ENCODE measurements at regions not wholly inside any gene's neighbourhood (a gene's known extent, or its start where the extent isn't known, plus 50 kb on each side); places are given as distances from the start of the nearest gene placed in this dataset.

GRCh38 chr15:36090286-36090946, 489.0 kb upstream of the CDIN1 start:
- H3K27ac ChIP-seq: no peak overlapping the region
- TF ChIP-seq, protein P1, sequence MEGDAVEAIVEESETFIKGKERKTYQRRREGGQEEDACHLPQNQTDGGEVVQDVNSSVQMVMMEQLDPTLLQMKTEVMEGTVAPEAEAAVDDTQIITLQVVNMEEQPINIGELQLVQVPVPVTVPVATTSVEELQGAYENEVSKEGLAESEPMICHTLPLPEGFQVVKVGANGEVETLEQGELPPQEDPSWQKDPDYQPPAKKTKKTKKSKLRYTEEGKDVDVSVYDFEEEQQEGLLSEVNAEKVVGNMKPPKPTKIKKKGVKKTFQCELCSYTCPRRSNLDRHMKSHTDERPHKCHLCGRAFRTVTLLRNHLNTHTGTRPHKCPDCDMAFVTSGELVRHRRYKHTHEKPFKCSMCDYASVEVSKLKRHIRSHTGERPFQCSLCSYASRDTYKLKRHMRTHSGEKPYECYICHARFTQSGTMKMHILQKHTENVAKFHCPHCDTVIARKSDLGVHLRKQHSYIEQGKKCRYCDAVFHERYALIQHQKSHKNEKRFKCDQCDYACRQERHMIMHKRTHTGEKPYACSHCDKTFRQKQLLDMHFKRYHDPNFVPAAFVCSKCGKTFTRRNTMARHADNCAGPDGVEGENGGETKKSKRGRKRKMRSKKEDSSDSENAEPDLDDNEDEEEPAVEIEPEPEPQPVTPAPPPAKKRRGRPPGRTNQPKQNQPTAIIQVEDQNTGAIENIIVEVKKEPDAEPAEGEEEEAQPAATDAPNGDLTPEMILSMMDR (conservative IDR thresholded peaks at IDR 0.05): no peak

DNA sequence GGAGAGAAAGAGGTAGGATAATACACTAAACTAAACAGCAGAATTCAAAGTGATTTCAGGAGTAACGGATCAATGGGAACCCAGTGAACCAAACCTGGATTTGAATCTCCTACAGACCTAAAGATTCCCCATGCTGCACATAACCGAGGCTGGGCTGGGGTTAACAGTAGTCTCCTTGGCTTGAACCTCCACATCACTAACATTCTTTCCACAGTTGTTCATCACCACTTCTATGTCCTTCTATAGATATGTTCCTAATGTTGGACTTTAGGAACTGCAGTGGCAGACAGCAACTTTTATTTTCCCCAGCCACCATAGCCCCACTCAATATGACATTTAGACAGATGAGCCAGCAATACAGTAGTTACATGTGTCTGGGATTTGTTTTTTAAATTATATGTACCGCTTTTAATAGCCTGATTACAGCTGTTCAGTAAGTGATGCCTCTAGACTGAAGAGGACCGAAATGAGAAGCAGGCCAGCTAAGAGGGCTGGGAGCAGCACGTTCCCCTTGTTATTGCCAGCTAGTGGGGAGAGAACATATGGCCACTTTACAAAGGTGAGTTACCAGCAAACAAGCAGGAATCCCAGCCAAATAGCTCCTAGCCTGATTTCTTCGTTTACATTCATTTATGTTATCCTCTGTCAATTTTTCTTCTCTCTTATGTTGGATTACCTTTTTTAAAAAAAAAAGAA, 472.6 kb upstream of the CDIN1 start:
- TF ChIP-seq, protein P1 (conservative IDR thresholded peaks at IDR 0.05): no peak
- H3K27ac ChIP-seq: no peak overlapping the region

- H3K27ac ChIP-seq: no peak overlapping the region
- TF ChIP-seq, protein P1 (conservative IDR thresholded peaks at IDR 0.05): no peak
Measured at GRCh38 chr15:36108541-36108940, 470.9 kb upstream of the CDIN1 start.

DNA sequence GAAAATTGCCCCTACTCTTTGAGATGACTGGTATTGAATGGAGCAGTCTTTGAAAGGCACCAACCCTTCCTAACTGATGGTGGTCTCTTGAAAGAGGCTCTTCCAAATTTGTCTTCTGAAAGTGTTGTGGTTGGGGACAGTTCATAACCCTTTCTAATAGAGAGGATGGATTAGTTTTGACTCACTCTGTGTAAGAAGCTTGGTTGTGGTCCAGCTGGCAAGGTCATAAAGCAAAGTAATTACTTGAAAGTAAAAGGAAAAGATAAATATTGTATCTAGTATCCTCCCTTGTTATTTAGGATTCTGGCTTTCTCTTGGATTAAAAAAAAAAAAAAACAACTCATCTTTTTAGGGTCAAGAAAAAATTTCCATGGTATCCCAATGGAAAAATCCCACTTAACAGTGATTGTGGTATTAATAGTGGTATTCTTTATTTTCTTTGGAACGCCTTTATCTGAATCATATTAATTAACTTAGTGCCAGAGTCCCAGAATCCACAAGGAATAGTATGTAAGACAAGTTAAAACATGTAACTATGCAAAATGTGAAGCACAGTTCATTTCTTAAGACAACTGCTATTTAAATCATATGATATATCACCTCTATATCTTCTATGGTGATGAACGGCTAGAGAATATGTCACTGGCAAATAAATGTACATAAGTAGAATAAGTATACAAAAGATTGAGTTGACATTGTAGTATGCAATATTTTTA, 469.3 kb upstream of the CDIN1 start:
- TF ChIP-seq, protein P1 (conservative IDR thresholded peaks at IDR 0.05): no peak
- no peak overlapping the region for H3K27ac ChIP-seq

DNA sequence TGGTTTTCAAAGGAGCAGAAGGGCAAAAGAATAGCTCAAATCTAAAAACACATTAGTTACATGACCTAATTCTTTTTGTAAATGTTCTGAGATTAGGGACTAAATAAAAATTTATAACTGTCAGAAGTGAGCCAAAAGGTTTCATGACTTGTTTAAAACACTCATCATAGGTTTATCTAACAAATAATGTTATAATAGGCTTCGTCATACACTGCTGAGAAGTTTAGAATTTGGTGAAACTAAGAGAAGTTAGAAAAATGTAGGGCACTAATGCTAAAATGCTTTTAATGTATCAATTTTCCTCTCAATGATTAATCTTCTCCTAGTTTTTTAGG, 468.8 kb upstream of the CDIN1 start:
- TF ChIP-seq, protein P1 (conservative IDR thresholded peaks at IDR 0.05): no peak
- H3K27ac ChIP-seq: no peak overlapping the region

DNA sequence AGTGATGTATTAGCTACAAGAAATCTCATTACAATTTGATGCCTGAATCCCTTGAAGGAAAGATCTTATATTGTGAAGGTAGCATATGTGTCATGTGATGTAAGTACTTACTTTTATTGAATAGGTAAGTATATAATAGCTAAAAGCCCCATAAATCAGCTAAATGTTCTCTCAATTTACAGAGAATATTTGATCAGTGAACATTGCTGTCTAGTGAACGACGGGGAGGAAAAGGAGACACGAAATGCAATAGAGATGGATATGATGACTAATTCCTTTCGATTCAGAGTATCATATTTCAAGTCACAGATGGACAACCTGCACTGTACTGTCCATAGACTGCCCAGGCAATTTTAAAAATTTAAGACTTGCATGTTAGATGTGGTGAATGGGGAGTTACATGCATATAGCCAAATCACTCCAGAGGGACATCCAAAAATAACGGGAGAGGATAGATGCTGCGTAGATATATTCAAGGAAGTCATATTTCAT, 462.1 kb upstream of the CDIN1 start:
- TF ChIP-seq, protein P1 (conservative IDR thresholded peaks at IDR 0.05): no peak
- H3K27ac ChIP-seq: no peak overlapping the region

GRCh38 chr15:36126194-36126593, 453.2 kb upstream of the CDIN1 start:
- TF ChIP-seq, protein P1 (conservative IDR thresholded peaks at IDR 0.05): no peak
- H3K27ac ChIP-seq: no peak overlapping the region
